ENCODE measurements at regions not wholly inside any gene's neighbourhood (a gene's known extent, or its start where the extent isn't known, plus 50 kb on each side); places are given as distances from the start of the nearest gene placed in this dataset.

GRCh38 chr11:119907878-119908572 is 179.0 kb upstream of the NECTIN1 start:
- Histone ChIP-seq H3K27me3 (ENCODE audit: control insufficient read depth, insufficient read depth, low read length) (no peaks in the 10 kb centered on the region), H3K27ac (ENCODE audit: low read length) (no peak overlapping the region), H3K9me3 (ENCODE audit: control insufficient read depth, insufficient read depth, low read length) (no peaks in the 10 kb centered on the region), H3K36me3 (ENCODE audit: control insufficient read depth, insufficient read depth, low read length) (no peaks in the 10 kb centered on the region), H3K4me1 (ENCODE audit: control insufficient read depth, insufficient read depth, low read length) (peaks cover 4% of the 10 kb centered on the region), H3K4me3 (ENCODE audit: low read length) (no peak overlapping the region)
- WGBS (ENCODE audit: insufficient coverage, insufficient read length) = no CpG with 5 or more reads among the region's 14 CpGs
- DNase-seq (ENCODE audit: low read depth, low spot score) = no peak

GRCh38 chr11:119907122-119907851 is 178.3 kb upstream of the NECTIN1 start:
- Histone ChIP-seq H3K36me3 (ENCODE audit: control insufficient read depth, insufficient read depth, low read length) (no peaks in the 10 kb centered on the region), H3K27me3 (ENCODE audit: control insufficient read depth, insufficient read depth, low read length) (no peaks in the 10 kb centered on the region), H3K4me1 (ENCODE audit: control insufficient read depth, insufficient read depth, low read length) (peaks cover 4% of the 10 kb centered on the region), H3K4me3 (ENCODE audit: low read length) (no peak overlapping the region), H3K27ac (ENCODE audit: low read length) (no peak overlapping the region), H3K9me3 (ENCODE audit: control insufficient read depth, insufficient read depth, low read length) (no peaks in the 10 kb centered on the region)
- WGBS (ENCODE audit: insufficient coverage, insufficient read length) = no CpG with 5 or more reads among the region's 10 CpGs
- no peak for DNase-seq (ENCODE audit: low read depth, low spot score)

- no peak overlapping the region for H3K27ac ChIP-seq (ENCODE audit: low read length)
- no peak overlapping the region for H3K4me3 ChIP-seq (ENCODE audit: low read length)
- peaks cover 4% of the 10 kb centered on the region for H3K4me1 ChIP-seq (ENCODE audit: control insufficient read depth, insufficient read depth, low read length)
- no CpG with 5 or more reads among the region's 8 CpGs for WGBS (ENCODE audit: insufficient coverage, insufficient read length)
- DNase-seq (ENCODE audit: low read depth, low spot score) = no peak
- no peaks in the 10 kb centered on the region for H3K36me3 ChIP-seq (ENCODE audit: control insufficient read depth, insufficient read depth, low read length)
- no peaks in the 10 kb centered on the region for H3K27me3 ChIP-seq (ENCODE audit: control insufficient read depth, insufficient read depth, low read length)
- no peaks in the 10 kb centered on the region for H3K9me3 ChIP-seq (ENCODE audit: control insufficient read depth, insufficient read depth, low read length)
These were observed 177.4 kb upstream of the NECTIN1 start for GRCh38 chr11:119906376-119906775.

GRCh38 chr11:119905162-119905561 is 176.2 kb upstream of the NECTIN1 start:
- no CpG with 5 or more reads among the region's 4 CpGs for WGBS (ENCODE audit: insufficient coverage, insufficient read length)
- no peak overlapping the region for H3K27ac ChIP-seq (ENCODE audit: low read length)
- DNase-seq (ENCODE audit: low read depth, low spot score) = no peak
- H3K4me3 ChIP-seq (ENCODE audit: low read length) = no peak overlapping the region
- H3K4me1 ChIP-seq (ENCODE audit: control insufficient read depth, insufficient read depth, low read length) = peaks cover 4% of the 10 kb centered on the region
- no peaks in the 10 kb centered on the region for H3K36me3 ChIP-seq (ENCODE audit: control insufficient read depth, insufficient read depth, low read length)
- no peaks in the 10 kb centered on the region for H3K9me3 ChIP-seq (ENCODE audit: control insufficient read depth, insufficient read depth, low read length)
- H3K27me3 ChIP-seq (ENCODE audit: control insufficient read depth, insufficient read depth, low read length) = no peaks in the 10 kb centered on the region

GRCh38 chr11:119904531-119905035 is 175.6 kb upstream of the NECTIN1 start:
- Histone ChIP-seq H3K4me1 (ENCODE audit: control insufficient read depth, insufficient read depth, low read length) (peaks cover 4% of the 10 kb centered on the region), H3K4me3 (ENCODE audit: low read length) (no peak overlapping the region), H3K27ac (ENCODE audit: low read length) (no peak overlapping the region), H3K9me3 (ENCODE audit: control insufficient read depth, insufficient read depth, low read length) (no peaks in the 10 kb centered on the region), H3K36me3 (ENCODE audit: control insufficient read depth, insufficient read depth, low read length) (no peaks in the 10 kb centered on the region), H3K27me3 (ENCODE audit: control insufficient read depth, insufficient read depth, low read length) (no peaks in the 10 kb centered on the region)
- WGBS (ENCODE audit: insufficient coverage, insufficient read length) = no CpG with 5 or more reads among the region's 4 CpGs
- no peak for DNase-seq (ENCODE audit: low read depth, low spot score)

GRCh38 chr11:119903821-119904220 is 174.8 kb upstream of the NECTIN1 start:
- no CpG with 5 or more reads among the region's 8 CpGs for WGBS (ENCODE audit: insufficient coverage, insufficient read length)
- Histone ChIP-seq H3K27ac (ENCODE audit: low read length) (no peak overlapping the region), H3K27me3 (ENCODE audit: control insufficient read depth, insufficient read depth, low read length) (no peaks in the 10 kb centered on the region), H3K36me3 (ENCODE audit: control insufficient read depth, insufficient read depth, low read length) (no peaks in the 10 kb centered on the region), H3K4me1 (ENCODE audit: control insufficient read depth, insufficient read depth, low read length) (peaks cover 4% of the 10 kb centered on the region), H3K9me3 (ENCODE audit: control insufficient read depth, insufficient read depth, low read length) (no peaks in the 10 kb centered on the region), H3K4me3 (ENCODE audit: low read length) (no peak overlapping the region)
- DNase-seq (ENCODE audit: low read depth, low spot score) = no peak

GRCh38 chr11:119903389-119903788 is 174.4 kb upstream of the NECTIN1 start:
- Histone ChIP-seq H3K27ac (ENCODE audit: low read length) (no peak overlapping the region), H3K27me3 (ENCODE audit: control insufficient read depth, insufficient read depth, low read length) (no peaks in the 10 kb centered on the region), H3K36me3 (ENCODE audit: control insufficient read depth, insufficient read depth, low read length) (no peaks in the 10 kb centered on the region), H3K4me1 (ENCODE audit: control insufficient read depth, insufficient read depth, low read length) (peaks cover 4% of the 10 kb centered on the region), H3K9me3 (ENCODE audit: control insufficient read depth, insufficient read depth, low read length) (no peaks in the 10 kb centered on the region), H3K4me3 (ENCODE audit: low read length) (no peak overlapping the region)
- WGBS (ENCODE audit: insufficient coverage, insufficient read length) = no CpG with 5 or more reads among the region's 5 CpGs
- no peak for DNase-seq (ENCODE audit: low read depth, low spot score)

GRCh38 chr11:119902656-119903231 is 173.7 kb upstream of the NECTIN1 start:
- Histone ChIP-seq H3K9me3 (ENCODE audit: control insufficient read depth, insufficient read depth, low read length) (no peaks in the 10 kb centered on the region), H3K36me3 (ENCODE audit: control insufficient read depth, insufficient read depth, low read length) (no peaks in the 10 kb centered on the region), H3K27me3 (ENCODE audit: control insufficient read depth, insufficient read depth, low read length) (no peaks in the 10 kb centered on the region), H3K27ac (ENCODE audit: low read length) (no peak overlapping the region), H3K4me1 (ENCODE audit: control insufficient read depth, insufficient read depth, low read length) (peaks cover 3% of the 10 kb centered on the region), H3K4me3 (ENCODE audit: low read length) (no peak overlapping the region)
- no CpG with 5 or more reads among the region's 9 CpGs for WGBS (ENCODE audit: insufficient coverage, insufficient read length)
- no peak for DNase-seq (ENCODE audit: low read depth, low spot score)

GRCh38 chr11:119901657-119902577 is 172.9 kb upstream of the NECTIN1 start:
- H3K9me3 ChIP-seq (ENCODE audit: control insufficient read depth, insufficient read depth, low read length) = no peaks in the 10 kb centered on the region
- H3K27me3 ChIP-seq (ENCODE audit: control insufficient read depth, insufficient read depth, low read length) = no peaks in the 10 kb centered on the region
- H3K4me3 ChIP-seq (ENCODE audit: low read length) = no peak overlapping the region
- no peak overlapping the region for H3K27ac ChIP-seq (ENCODE audit: low read length)
- H3K36me3 ChIP-seq (ENCODE audit: control insufficient read depth, insufficient read depth, low read length) = no peaks in the 10 kb centered on the region
- no peak for DNase-seq (ENCODE audit: low read depth, low spot score)
- no peaks in the 10 kb centered on the region for H3K4me1 ChIP-seq (ENCODE audit: control insufficient read depth, insufficient read depth, low read length)
- WGBS (ENCODE audit: insufficient coverage, insufficient read length) = no CpG with 5 or more reads among the region's 5 CpGs

GRCh38 chr11:119899997-119900396 is 171.0 kb upstream of the NECTIN1 start:
- H3K27me3 ChIP-seq (ENCODE audit: control insufficient read depth, insufficient read depth, low read length) = no peaks in the 10 kb centered on the region
- no CpG with 5 or more reads among the region's 3 CpGs for WGBS (ENCODE audit: insufficient coverage, insufficient read length)

More at GRCh38 chr11:119899997-119900396, 171.0 kb upstream of the NECTIN1 start:
- H3K36me3 ChIP-seq (ENCODE audit: control insufficient read depth, insufficient read depth, low read length) = no peaks in the 10 kb centered on the region
- no peak overlapping the region for H3K27ac ChIP-seq (ENCODE audit: low read length)
- no peaks in the 10 kb centered on the region for H3K9me3 ChIP-seq (ENCODE audit: control insufficient read depth, insufficient read depth, low read length)
- no peak overlapping the region for H3K4me3 ChIP-seq (ENCODE audit: low read length)
- no peaks in the 10 kb centered on the region for H3K4me1 ChIP-seq (ENCODE audit: control insufficient read depth, insufficient read depth, low read length)
- no peak for DNase-seq (ENCODE audit: low read depth, low spot score)

Measured in iPS DF 6.9 (cell line).